Breast epithelium (tissue), 4 donors: ENCODE measurements at regions not wholly inside any gene's neighbourhood (a gene's known extent, or its start where the extent isn't known, plus 50 kb on each side); places are given as distances from the start of the nearest gene placed in this dataset.

Experiments used
- DNase-seq, 2 donors: peaks; one replicate each; pipeline ENCODE4 v3.0.0-alpha.2; 2019; ENCODE audit warnings: low spot score in 2 of 2
- H3K27ac ChIP-seq, 2 donors: fragments of 200-600 bp; sonication (generic) in 1 of 2; one replicate each; pipeline ENCODE4 v1.5.1; 2016 to 2019; ENCODE audit warnings: mild to moderate bottlenecking in 1 of 2
- H3K27me3 ChIP-seq, 2 donors: fragments of 200-600 bp; sonication (generic) in 1 of 2; one replicate each; pipeline versions ENCODE4 v1.5.1 to v1.6.0; 2017 to 2019; ENCODE audit warnings: control low read depth in 1 of 2, mild to moderate bottlenecking in 1 of 2
- H3K36me3 ChIP-seq: fragments of 200-600 bp; one replicate; pipeline ENCODE4 v1.5.1; 2019
- H3K4me1 ChIP-seq, 2 donors: fragments of 200-600 bp; sonication (generic); one replicate each; pipeline ENCODE4 v1.5.1; 2016 to 2019; ENCODE audit warnings: control low read depth in 1 of 2
- H3K4me3 ChIP-seq, 3 donors: fragments of 200-600 bp; sonication (generic); 1 replicate in 2 of 3; 2 replicates in 1 of 3; pipeline ENCODE4 v1.5.1; 2016 to 2019; ENCODE audit warnings: mild to moderate bottlenecking in 3 of 3, moderate library complexity in 2 of 3
- H3K9me3 ChIP-seq, 2 donors: fragments of 200-600 bp; sonication (generic) in 1 of 2; one replicate each; pipeline ENCODE4 v1.5.1; 2016 to 2019; ENCODE audit warnings: control low read depth in 1 of 2
- CTCF ChIP-seq, 3 donors: fragments of 450-650 bp; IDR thresholded peaks; one replicate each; pipeline ENCODE4 v1.5.1; 2016 to 2017; ENCODE audit warnings: antibody characterized with exemption in 3 of 3, mild to moderate bottlenecking in 3 of 3, moderate library complexity in 3 of 3
- POLR2A ChIP-seq: fragments of 450-650 bp; IDR thresholded peaks from one replicate; pipeline ENCODE4 v1.6.1; 2016; ENCODE audit warnings: antibody characterized with exemption, mild to moderate bottlenecking, moderate library complexity
- POLR2AphosphoS5 ChIP-seq, 3 donors: sonication (generic); formaldehyde crosslinking; IDR thresholded peaks; one replicate each; pipeline ENCODE4 v1.6.1; 2017; ENCODE audit warnings: antibody characterized with exemption in 3 of 3
- intact Hi-C: fragments of 100-400 bp; cut with DNase I; formaldehyde crosslinking; loops from one replicate; pipeline ENCODE4 v1.15.1; 2023; ENCODE audit warnings: low total_unique reads

DNA sequence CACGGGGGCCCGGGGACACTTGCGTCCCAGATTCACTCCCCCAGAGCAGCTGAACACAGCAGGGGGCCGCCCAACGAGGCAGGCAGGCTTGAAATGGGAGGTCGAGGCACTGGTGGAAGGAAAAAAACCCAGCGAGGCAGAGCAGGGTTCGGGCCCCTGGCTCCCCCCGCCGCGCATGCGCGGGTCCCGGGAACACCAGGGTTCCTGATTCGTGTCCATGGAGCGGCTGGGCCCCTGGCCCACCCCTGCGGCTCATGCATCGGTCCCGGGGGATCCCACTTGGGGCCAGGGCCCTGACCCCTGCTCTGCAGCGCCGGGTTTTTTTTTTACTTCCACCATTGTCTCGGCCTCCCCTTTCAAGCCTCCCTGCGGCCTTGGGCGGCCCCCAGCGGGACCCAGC, 321.5 kb downstream of the ALG10 start:
- H3K4me1 ChIP-seq, result no peaks in the 10 kb centered on the region
- no peak for DNase-seq
- peaks cover 98% of the 10 kb centered on the region in 2 donors for H3K9me3 ChIP-seq
- H3K36me3 ChIP-seq, result no peaks in the 10 kb centered on the region
- intact Hi-C loops, result no loop called here
- no peak for TF ChIP-seq POLR2A
- no peak for TF ChIP-seq CTCF (IDR thresholded peaks at IDR 0.05)
- no peak for TF ChIP-seq POLR2AphosphoS5 (IDR thresholded peaks at IDR 0.05)
- no peak overlapping the region for H3K4me3 ChIP-seq
- peaks cover 0 to 20% of the 10 kb centered on the region in 2 donors for H3K27me3 ChIP-seq
- no peak overlapping the region for H3K27ac ChIP-seq

GRCh38 chr12:34344851-34345522, 322.7 kb downstream of the ALG10 start:
- DNase-seq, result no peak
- no peaks in the 10 kb centered on the region for H3K36me3 ChIP-seq
- TF ChIP-seq POLR2AphosphoS5 (IDR thresholded peaks at IDR 0.05) (no peak), CTCF (IDR thresholded peaks at IDR 0.05) (no peak), POLR2A (no peak)
- H3K27me3 ChIP-seq, result peaks cover 0 to 20% of the 10 kb centered on the region in 2 donors
- H3K9me3 ChIP-seq, result peaks cover 98 to 99% of the 10 kb centered on the region in 2 donors
- no peaks in the 10 kb centered on the region for H3K4me1 ChIP-seq
- H3K27ac ChIP-seq, result no peak overlapping the region
- intact Hi-C loops, result no loop called here
- H3K4me3 ChIP-seq, result no peak overlapping the region

DNA sequence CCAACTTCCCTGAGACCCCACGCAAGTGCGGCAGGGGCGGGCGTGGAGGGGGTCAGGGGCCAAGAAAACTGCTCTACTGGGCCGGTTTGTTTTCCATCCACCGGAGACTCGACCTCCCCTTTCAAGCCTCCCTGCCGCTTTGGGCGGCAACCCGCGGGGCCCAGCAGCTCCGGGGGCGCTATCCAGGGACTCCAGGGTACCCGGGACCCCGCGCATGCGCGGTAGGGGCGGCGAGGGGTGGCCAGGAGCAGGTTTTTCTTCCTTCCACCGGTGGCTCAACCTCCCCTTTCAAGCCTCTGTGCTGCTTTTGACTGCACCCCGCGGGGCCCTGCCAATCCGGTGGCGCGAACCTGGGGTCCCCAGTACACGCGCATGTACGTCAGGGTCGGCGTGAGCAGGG, 323.5 kb downstream of the ALG10 start:
- intact Hi-C loops, result no loop called here
- Histone ChIP-seq H3K27me3 (peaks cover 0 to 20% of the 10 kb centered on the region in 2 donors), H3K36me3 (no peaks in the 10 kb centered on the region), H3K4me1 (no peaks in the 10 kb centered on the region), H3K4me3 (no peak overlapping the region), H3K9me3 (peaks cover 98 to 99% of the 10 kb centered on the region in 2 donors), H3K27ac (no peak overlapping the region)
- no peak for DNase-seq
- TF ChIP-seq CTCF (IDR thresholded peaks at IDR 0.05) (no peak), POLR2AphosphoS5 (IDR thresholded peaks at IDR 0.05) (no peak), POLR2A (no peak)

- no peak for DNase-seq
- Histone ChIP-seq H3K27ac (no peak overlapping the region), H3K4me3 (no peak overlapping the region), H3K9me3 (peaks cover 98 to 99% of the 10 kb centered on the region in 2 donors), H3K4me1 (no peaks in the 10 kb centered on the region), H3K36me3 (no peaks in the 10 kb centered on the region), H3K27me3 (peaks cover 0 to 20% of the 10 kb centered on the region in 2 donors)
- intact Hi-C loops, result no loop called here
- TF ChIP-seq CTCF (IDR thresholded peaks at IDR 0.05) (no peak), POLR2A (no peak)
Observed at GRCh38 chr12:34346372-34347034, 324.2 kb downstream of the ALG10 start.

GRCh38 chr12:34347367-34347766, 325.1 kb downstream of the ALG10 start:
- H3K9me3 ChIP-seq, result peaks cover 98 to 99% of the 10 kb centered on the region in 2 donors
- intact Hi-C loops, result no loop called here

More at GRCh38 chr12:34347367-34347766, 325.1 kb downstream of the ALG10 start:
- no peak overlapping the region for H3K4me3 ChIP-seq
- no peaks in the 10 kb centered on the region for H3K36me3 ChIP-seq
- no peak for DNase-seq
- H3K4me1 ChIP-seq, result no peaks in the 10 kb centered on the region
- no peak overlapping the region for H3K27ac ChIP-seq
- peaks cover 0 to 23% of the 10 kb centered on the region in 2 donors for H3K27me3 ChIP-seq
- no peak for TF ChIP-seq POLR2AphosphoS5 (IDR thresholded peaks at IDR 0.05)
- no peak for TF ChIP-seq POLR2A
- no peak for TF ChIP-seq CTCF (IDR thresholded peaks at IDR 0.05)
